ENCODE measurements at regions not wholly inside any gene's neighbourhood (a gene's known extent, or its start where the extent isn't known, plus 50 kb on each side); places are given as distances from the start of the nearest gene placed in this dataset.

DNA sequence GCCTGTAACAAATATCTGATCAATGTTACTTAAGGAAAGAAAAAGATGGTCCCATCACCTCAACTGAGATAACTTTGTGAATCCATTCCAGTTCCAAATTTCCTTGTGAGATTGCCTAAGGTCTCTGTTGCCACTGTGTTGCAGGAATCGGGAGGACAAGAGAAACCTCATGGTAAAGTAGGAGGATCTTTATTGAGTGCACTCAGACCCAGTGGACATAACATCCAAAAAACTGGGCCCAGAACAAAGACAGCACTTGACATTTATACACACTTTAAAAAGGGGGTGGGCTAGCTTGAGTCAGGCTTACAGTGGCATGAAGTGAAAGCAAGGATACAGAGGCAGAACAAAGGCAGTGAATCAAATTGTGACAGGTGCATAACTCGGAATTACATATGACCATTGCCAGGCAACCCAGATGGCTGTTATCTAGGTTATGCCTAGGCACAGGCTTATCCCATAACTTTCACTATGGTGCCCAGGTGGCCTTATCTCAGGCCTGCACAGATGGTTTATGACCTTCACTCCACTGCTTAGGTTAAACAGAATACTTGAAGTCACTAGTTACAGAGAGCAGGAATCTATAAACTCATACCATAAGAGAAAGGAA, 459.4 kb upstream of the PCDH20 start (continued):
- TF ChIP-seq, protein P1, sequence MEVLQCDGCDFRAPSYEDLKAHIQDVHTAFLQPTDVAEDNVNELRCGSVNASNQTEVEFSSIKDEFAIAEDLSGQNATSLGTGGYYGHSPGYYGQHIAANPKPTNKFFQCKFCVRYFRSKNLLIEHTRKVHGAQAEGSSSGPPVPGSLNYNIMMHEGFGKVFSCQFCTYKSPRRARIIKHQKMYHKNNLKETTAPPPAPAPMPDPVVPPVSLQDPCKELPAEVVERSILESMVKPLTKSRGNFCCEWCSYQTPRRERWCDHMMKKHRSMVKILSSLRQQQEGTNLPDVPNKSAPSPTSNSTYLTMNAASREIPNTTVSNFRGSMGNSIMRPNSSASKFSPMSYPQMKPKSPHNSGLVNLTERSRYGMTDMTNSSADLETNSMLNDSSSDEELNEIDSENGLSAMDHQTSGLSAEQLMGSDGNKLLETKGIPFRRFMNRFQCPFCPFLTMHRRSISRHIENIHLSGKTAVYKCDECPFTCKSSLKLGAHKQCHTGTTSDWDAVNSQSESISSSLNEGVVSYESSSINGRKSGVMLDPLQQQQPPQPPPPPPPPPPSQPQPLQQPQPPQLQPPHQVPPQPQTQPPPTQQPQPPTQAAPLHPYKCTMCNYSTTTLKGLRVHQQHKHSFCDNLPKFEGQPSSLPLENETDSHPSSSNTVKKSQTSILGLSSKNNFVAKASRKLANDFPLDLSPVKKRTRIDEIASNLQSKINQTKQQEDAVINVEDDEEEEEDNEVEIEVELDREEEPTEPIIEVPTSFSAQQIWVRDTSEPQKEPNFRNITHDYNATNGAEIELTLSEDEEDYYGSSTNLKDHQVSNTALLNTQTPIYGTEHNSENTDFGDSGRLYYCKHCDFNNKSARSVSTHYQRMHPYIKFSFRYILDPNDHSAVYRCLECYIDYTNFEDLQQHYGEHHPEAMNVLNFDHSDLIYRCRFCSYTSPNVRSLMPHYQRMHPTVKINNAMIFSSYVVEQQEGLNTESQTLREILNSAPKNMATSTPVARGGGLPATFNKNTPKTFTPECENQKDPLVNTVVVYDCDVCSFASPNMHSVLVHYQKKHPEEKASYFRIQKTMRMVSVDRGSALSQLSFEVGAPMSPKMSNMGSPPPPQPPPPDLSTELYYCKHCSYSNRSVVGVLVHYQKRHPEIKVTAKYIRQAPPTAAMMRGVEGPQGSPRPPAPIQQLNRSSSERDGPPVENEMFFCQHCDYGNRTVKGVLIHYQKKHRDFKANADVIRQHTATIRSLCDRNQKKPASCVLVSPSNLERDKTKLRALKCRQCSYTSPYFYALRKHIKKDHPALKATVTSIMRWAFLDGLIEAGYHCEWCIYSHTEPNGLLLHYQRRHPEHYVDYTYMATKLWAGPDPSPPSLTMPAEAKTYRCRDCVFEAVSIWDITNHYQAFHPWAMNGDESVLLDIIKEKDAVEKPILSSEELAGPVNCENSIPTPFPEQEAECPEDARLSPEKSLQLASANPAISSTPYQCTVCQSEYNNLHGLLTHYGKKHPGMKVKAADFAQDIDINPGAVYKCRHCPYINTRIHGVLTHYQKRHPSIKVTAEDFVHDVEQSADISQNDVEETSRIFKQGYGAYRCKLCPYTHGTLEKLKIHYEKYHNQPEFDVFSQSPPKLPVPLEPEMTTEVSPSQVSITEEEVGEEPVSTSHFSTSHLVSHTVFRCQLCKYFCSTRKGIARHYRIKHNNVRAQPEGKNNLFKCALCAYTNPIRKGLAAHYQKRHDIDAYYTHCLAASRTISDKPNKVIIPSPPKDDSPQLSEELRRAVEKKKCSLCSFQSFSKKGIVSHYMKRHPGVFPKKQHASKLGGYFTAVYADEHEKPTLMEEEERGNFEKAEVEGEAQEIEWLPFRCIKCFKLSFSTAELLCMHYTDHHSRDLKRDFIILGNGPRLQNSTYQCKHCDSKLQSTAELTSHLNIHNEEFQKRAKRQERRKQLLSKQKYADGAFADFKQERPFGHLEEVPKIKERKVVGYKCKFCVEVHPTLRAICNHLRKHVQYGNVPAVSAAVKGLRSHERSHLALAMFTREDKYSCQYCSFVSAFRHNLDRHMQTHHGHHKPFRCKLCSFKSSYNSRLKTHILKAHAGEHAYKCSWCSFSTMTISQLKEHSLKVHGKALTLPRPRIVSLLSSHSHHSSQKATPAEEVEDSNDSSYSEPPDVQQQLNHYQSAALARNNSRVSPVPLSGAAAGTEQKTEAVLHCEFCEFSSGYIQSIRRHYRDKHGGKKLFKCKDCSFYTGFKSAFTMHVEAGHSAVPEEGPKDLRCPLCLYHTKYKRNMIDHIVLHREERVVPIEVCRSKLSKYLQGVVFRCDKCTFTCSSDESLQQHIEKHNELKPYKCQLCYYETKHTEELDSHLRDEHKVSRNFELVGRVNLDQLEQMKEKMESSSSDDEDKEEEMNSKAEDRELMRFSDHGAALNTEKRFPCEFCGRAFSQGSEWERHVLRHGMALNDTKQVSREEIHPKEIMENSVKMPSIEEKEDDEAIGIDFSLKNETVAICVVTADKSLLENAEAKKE (CRISPR knock-in tag; IDR thresholded peaks at IDR 0.05), result no peak
- no peak for TF ChIP-seq STAT1 (IDR thresholded peaks at IDR 0.05; ENCODE audit: unreplicated experiment)
- no peak for TF ChIP-seq EZH2 (IDR thresholded peaks at IDR 0.05; ENCODE audit: low read depth, unreplicated experiment)
- TF ChIP-seq ZNF331 (CRISPR knock-in tag; IDR thresholded peaks at IDR 0.05; ENCODE audit: low read depth), result no peak
- TF ChIP-seq CREB1 (CRISPR knock-in tag; IDR thresholded peaks at IDR 0.05; ENCODE audit: low read depth), result no peak
- TF ChIP-seq JUNB (IDR thresholded peaks at IDR 0.05; ENCODE audit: unreplicated experiment), result no peak
- no peak for TF ChIP-seq POLR2AphosphoS5 (IDR thresholded peaks at IDR 0.05; ENCODE audit: low read depth)
- no peak for TF ChIP-seq NANOG (IDR thresholded peaks at IDR 0.05; ENCODE audit: borderline replicate concordance)
- TF ChIP-seq EZH2phosphoT487 (IDR thresholded peaks at IDR 0.05; ENCODE audit: unreplicated experiment), result no peak

DNA sequence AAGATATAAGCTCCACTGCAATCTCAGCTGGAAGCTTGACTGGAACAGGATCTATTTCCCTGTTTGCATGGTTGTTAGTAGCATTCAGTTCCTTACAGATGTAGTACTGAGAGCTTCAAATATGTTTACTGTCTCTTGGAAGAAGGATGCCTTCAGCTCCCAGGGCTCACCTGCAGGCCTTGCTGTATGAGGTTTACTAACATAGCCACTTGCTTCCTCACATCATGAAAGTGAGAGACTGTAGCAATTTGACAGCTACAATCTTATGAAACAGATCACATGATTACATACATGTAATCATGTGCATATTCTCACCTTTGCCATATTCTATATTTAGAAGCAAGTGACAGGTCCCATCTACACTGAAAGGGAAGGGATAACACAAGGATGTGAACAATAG, 458.1 kb upstream of the PCDH20 start:
- Mint-ChIP-seq H3K27me3 (ENCODE audit: insufficient read depth, low read depth, poor library complexity) (no peaks in the 10 kb centered on the region), H3K27ac (no peak overlapping the region), H3K4me1 (no peaks in the 10 kb centered on the region), H3K4me3 (no peak overlapping the region), H3K9me3 (peaks cover 47% of the 10 kb centered on the region), H3K36me3 (ENCODE audit: low read depth) (peaks cover 31% of the 10 kb centered on the region)
- ATAC-seq (no peak), DNase-seq (ENCODE audit: low spot score) (no peak)
- no peak overlapping the region for H2AFZ ChIP-seq
- no peaks in the 10 kb centered on the region for H3F3A ChIP-seq (replicated peaks; ENCODE audit: low read depth)
- peaks cover 3% of the 10 kb centered on the region; the same call in 1 of the 2 replicates for H3K9me2 ChIP-seq (ENCODE audit: insufficient read depth)
- H4K20me1 ChIP-seq (replicated peaks; ENCODE audit: insufficient read depth), result no peaks in the 10 kb centered on the region
- no peaks in the 10 kb centered on the region for H3K79me2 ChIP-seq (replicated peaks; ENCODE audit: insufficient read depth)
- no peak overlapping the region for H3K4me3 ChIP-seq
- no peaks in the 10 kb centered on the region for H3K27me3 ChIP-seq (ENCODE audit: insufficient read depth)
- H3K27ac ChIP-seq (ENCODE audit: low read depth), result no peak overlapping the region
- H3K4me1 ChIP-seq (ENCODE audit: insufficient read depth), result no peaks in the 10 kb centered on the region
- no peak overlapping the region for H3K4me2 ChIP-seq
- peaks cover 3% of the 10 kb centered on the region for H3K36me3 ChIP-seq (ENCODE audit: insufficient read depth)
- TF ChIP-seq, protein P2, sequence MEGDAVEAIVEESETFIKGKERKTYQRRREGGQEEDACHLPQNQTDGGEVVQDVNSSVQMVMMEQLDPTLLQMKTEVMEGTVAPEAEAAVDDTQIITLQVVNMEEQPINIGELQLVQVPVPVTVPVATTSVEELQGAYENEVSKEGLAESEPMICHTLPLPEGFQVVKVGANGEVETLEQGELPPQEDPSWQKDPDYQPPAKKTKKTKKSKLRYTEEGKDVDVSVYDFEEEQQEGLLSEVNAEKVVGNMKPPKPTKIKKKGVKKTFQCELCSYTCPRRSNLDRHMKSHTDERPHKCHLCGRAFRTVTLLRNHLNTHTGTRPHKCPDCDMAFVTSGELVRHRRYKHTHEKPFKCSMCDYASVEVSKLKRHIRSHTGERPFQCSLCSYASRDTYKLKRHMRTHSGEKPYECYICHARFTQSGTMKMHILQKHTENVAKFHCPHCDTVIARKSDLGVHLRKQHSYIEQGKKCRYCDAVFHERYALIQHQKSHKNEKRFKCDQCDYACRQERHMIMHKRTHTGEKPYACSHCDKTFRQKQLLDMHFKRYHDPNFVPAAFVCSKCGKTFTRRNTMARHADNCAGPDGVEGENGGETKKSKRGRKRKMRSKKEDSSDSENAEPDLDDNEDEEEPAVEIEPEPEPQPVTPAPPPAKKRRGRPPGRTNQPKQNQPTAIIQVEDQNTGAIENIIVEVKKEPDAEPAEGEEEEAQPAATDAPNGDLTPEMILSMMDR (conservative IDR thresholded peaks at IDR 0.05; ENCODE audit: low read depth in 2 of 2), result no peak
- TF ChIP-seq EZH2phosphoT487 (IDR thresholded peaks at IDR 0.05; ENCODE audit: unreplicated experiment) (no peak), ZNF331 (CRISPR knock-in tag; IDR thresholded peaks at IDR 0.05; ENCODE audit: low read depth) (no peak)

Data from GM23338 (cell line).